Gastroesophageal sphincter (tissue), 3 donors: ENCODE measurements at regions not wholly inside any gene's neighbourhood (a gene's known extent, or its start where the extent isn't known, plus 50 kb on each side); places are given as distances from the start of the nearest gene placed in this dataset.

Experiments used
- EP300 ChIP-seq: sonication (generic); formaldehyde crosslinking; IDR thresholded peaks from one replicate; pipeline ENCODE4 v1.6.1; 2017; ENCODE audit warnings: antibody characterized with exemption, mild to moderate bottlenecking
- POLR2A ChIP-seq, 2 donors: fragments of 450-650 bp; IDR thresholded peaks; one replicate each; pipeline ENCODE4 v1.6.1; 2017; ENCODE audit warnings: antibody characterized with exemption in 2 of 2, mild to moderate bottlenecking in 2 of 2, moderate library complexity in 1 of 2
- POLR2AphosphoS5 ChIP-seq: sonication (generic); formaldehyde crosslinking; IDR thresholded peaks from one replicate; pipeline ENCODE4 v1.6.1; 2017; ENCODE audit warnings: antibody characterized with exemption
- TF ChIP-seq, protein P1 (sequence below), 4 experiments: fragments of 200-600 bp in 2 of 4; fragments of 450-650 bp in 2 of 4; sonication (generic) in 1 of 4; IDR thresholded peaks; one replicate each; pipeline ENCODE4 v1.5.1; 2017 to 2019; ENCODE audit warnings: antibody characterized with exemption in 4 of 4, mild to moderate bottlenecking in 2 of 4, moderate library complexity in 2 of 4

DNA sequence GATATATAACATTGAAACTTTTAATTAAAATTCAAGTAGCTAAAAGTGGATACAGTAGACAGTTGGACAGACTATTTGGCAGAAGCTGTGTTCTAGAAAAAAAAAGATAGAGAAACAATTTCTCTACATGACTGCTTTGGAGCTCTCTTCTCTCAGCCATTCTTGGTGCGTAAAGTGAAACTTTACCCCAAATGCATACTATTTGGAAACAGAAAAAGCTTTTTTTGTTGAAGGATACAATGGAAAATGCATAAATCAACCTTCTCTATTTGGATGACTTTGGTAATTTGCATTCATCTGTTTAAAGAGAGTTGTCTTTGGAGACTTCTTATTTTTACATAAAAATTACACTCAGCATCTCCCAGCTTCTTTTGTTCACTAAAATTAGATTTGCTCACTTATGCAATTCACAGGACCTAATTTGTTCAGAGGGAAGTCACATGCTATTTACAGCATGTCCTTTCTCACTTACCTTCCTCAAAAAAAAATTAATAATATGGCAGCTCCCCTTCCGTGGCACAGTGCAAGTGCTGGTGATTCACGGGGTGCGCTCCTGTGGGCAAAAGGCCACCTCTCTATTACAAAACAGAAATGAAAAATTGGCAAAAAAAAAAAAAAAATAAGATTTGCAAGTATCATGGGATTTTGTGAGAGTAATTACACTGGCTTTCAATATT lies 498.9 kb downstream of the RERGL start:
- TF ChIP-seq, protein P1, sequence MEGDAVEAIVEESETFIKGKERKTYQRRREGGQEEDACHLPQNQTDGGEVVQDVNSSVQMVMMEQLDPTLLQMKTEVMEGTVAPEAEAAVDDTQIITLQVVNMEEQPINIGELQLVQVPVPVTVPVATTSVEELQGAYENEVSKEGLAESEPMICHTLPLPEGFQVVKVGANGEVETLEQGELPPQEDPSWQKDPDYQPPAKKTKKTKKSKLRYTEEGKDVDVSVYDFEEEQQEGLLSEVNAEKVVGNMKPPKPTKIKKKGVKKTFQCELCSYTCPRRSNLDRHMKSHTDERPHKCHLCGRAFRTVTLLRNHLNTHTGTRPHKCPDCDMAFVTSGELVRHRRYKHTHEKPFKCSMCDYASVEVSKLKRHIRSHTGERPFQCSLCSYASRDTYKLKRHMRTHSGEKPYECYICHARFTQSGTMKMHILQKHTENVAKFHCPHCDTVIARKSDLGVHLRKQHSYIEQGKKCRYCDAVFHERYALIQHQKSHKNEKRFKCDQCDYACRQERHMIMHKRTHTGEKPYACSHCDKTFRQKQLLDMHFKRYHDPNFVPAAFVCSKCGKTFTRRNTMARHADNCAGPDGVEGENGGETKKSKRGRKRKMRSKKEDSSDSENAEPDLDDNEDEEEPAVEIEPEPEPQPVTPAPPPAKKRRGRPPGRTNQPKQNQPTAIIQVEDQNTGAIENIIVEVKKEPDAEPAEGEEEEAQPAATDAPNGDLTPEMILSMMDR (IDR thresholded peaks at IDR 0.05): no peak
- TF ChIP-seq EP300 (no peak), POLR2AphosphoS5 (no peak), POLR2A (IDR thresholded peaks at IDR 0.05) (no peak)
